Right lobe of liver (tissue), 6 donors: ENCODE measurements at regions not wholly inside any gene's neighbourhood (a gene's known extent, or its start where the extent isn't known, plus 50 kb on each side); places are given as distances from the start of the nearest gene placed in this dataset.

Experiments
- ATAC-seq, 4 donors: fragments of 200-7000 bp; cut with Tn5 transposase; one replicate each; pipeline ENCODE4 v1.9.1; 2020; ENCODE audit warnings: mild to moderate bottlenecking in 4 of 4, moderate library complexity in 4 of 4
- DNase-seq, 3 donors: peaks; one replicate each; pipeline ENCODE4 v3.0.0-alpha.2; 2020
- H3K27ac ChIP-seq, 3 donors: fragments of 200-600 bp; one replicate each; pipeline ENCODE4 v1.8.0; 2022
- H3K27me3 ChIP-seq, 2 donors: fragments of 200-600 bp; one replicate each; pipeline ENCODE4 v1.8.0; 2022
- H3K36me3 ChIP-seq, 4 donors: fragments of 200-600 bp; sonication (generic) in 1 of 4; one replicate each; pipeline versions ENCODE4 v1.5.1 to v1.8.0; 2017 to 2022; ENCODE audit warnings: control low read depth in 1 of 4
- H3K4me1 ChIP-seq, 4 donors: fragments of 200-600 bp; sonication (generic) in 1 of 4; one replicate each; pipeline versions ENCODE4 v1.5.1 to v1.8.0; 2017 to 2022; ENCODE audit warnings: control low read depth in 1 of 4
- H3K4me3 ChIP-seq, 3 donors: fragments of 200-600 bp; one replicate each; pipeline ENCODE4 v1.8.0; 2022
- H3K9me3 ChIP-seq, 4 donors: fragments of 200-600 bp; sonication (generic) in 1 of 4; one replicate each; pipeline versions ENCODE4 v1.5.1 to v1.8.0; 2017 to 2022; ENCODE audit warnings: control low read depth in 1 of 4
- CTCF ChIP-seq, 4 donors: fragments of 200-600 bp in 3 of 4; fragments of 450-650 bp in 1 of 4; IDR thresholded peaks; one replicate each; pipeline versions ENCODE4 v1.5.1 to v1.8.0; 2016 to 2022; ENCODE audit warnings: antibody characterized with exemption in 4 of 4, mild to moderate bottlenecking in 2 of 4
- POLR2A ChIP-seq: fragments of 450-650 bp; IDR thresholded peaks from one replicate; pipeline ENCODE4 v1.6.1; 2017; ENCODE audit warnings: antibody characterized with exemption, mild to moderate bottlenecking
- WGBS: methylation state at CpG from one replicate; pipeline ENCODE4 v1.1.6; 2018; ENCODE audit warnings: low coverage, low lambda C conversion rate; ENCODE audit not compliant: insufficient coverage; ENCODE audit errors: missing lambda C conversion rate; 5-methylcytosine and 5-hydroxymethylcytosine counted together
- intact Hi-C, 2 donors: fragments of 100-400 bp; cut with DNase I; formaldehyde crosslinking; loops; one replicate each; pipeline versions ENCODE4 v1.11.2 to v1.14.1; 2022
- donor health status: DM: no; HTN: yes; CAD: no.
- donor health status: DM: no; HTN: no; CAD: no.
- donor health status: DM: no; HTN: no; CAD: no.
- donor health status: DM: no; HTN: yes; CAD: no.
- donor health status: DM: no; HTN: yes; CAD: no.

- no peaks in the 10 kb centered on the region for H3K36me3 ChIP-seq
- H3K9me3 ChIP-seq: no peaks in the 10 kb centered on the region
- H3K4me3 ChIP-seq: no peak overlapping the region
- intact Hi-C loops: no loop called here
- no peak for TF ChIP-seq POLR2A
- no peak for TF ChIP-seq CTCF (IDR thresholded peaks at IDR 0.05)
- no peaks in the 10 kb centered on the region for H3K27me3 ChIP-seq
- ATAC-seq (no peak), DNase-seq (no peak)
- H3K4me1 ChIP-seq: no peaks in the 10 kb centered on the region
- WGBS: 38% methylated on average over 6 of the region's 6 CpGs
- no peak overlapping the region for H3K27ac ChIP-seq
These were observed 1432.6 kb upstream of the TENM4 start for GRCh38 chr11:80873310-80873999.

- intact Hi-C loops: no loop called here
- Histone ChIP-seq H3K4me3 (no peak overlapping the region), H3K27ac (no peak overlapping the region), H3K27me3 (no peaks in the 10 kb centered on the region), H3K9me3 (no peaks in the 10 kb centered on the region), H3K36me3 (no peaks in the 10 kb centered on the region), H3K4me1 (no peaks in the 10 kb centered on the region)
- no peak for DNase-seq
- no peak for ATAC-seq
- no peak for TF ChIP-seq CTCF (IDR thresholded peaks at IDR 0.05)
- no peak for TF ChIP-seq POLR2A
These were observed 1431.4 kb upstream of the TENM4 start for GRCh38 chr11:80872116-80872728.

GRCh38 chr11:80868831-80869230 is 1428.0 kb upstream of the TENM4 start:
- H3K9me3 ChIP-seq: no peaks in the 10 kb centered on the region
- DNase-seq (no peak), ATAC-seq (no peak)
- no peak overlapping the region for H3K27ac ChIP-seq
- intact Hi-C loops: no loop called here
- H3K4me3 ChIP-seq: no peak overlapping the region
- 21% methylated on average over 1 of the region's 1 CpG for WGBS
- H3K4me1 ChIP-seq: no peaks in the 10 kb centered on the region
- no peaks in the 10 kb centered on the region for H3K36me3 ChIP-seq
- TF ChIP-seq POLR2A (no peak), CTCF (IDR thresholded peaks at IDR 0.05) (no peak)
- no peaks in the 10 kb centered on the region for H3K27me3 ChIP-seq

- intact Hi-C loops: no loop called here
- H3K4me1 ChIP-seq: no peaks in the 10 kb centered on the region
- no peaks in the 10 kb centered on the region for H3K9me3 ChIP-seq
- 42% methylated on average over 5 of the region's 5 CpGs for WGBS
- no peak overlapping the region for H3K27ac ChIP-seq
- DNase-seq (no peak), ATAC-seq (no peak)
- TF ChIP-seq POLR2A: no peak
- no peak for TF ChIP-seq CTCF (IDR thresholded peaks at IDR 0.05)
- no peak overlapping the region for H3K4me3 ChIP-seq
- H3K27me3 ChIP-seq: no peaks in the 10 kb centered on the region
- no peaks in the 10 kb centered on the region for H3K36me3 ChIP-seq
These were observed 1421.2 kb upstream of the TENM4 start for GRCh38 chr11:80862011-80862410.
